OCI-M2 (cell line): ENCODE measurements at regions not wholly inside any gene's neighbourhood (a gene's known extent, or its start where the extent isn't known, plus 50 kb on each side); places are given as distances from the start of the nearest gene placed in this dataset.
"Not testable (repeated sequence)": the region's sequence is repeated elsewhere in the genome, so short reads cannot be mapped to it uniquely, and the experiment has no call there.

Experiments
- DNase-seq: peaks from one replicate; lab custom pipeline; 2025; ENCODE audit not compliant: unreplicated experiment; lab: John Stamatoyannopoulos, UW

GRCh38 chr11:64428693-64429092 lies 69.7 kb downstream of the RPS6KA4 start:
- no peak for DNase-seq

- DNase-seq, result no peak
These were observed 71.0 kb downstream of the RPS6KA4 start for GRCh38 chr11:64429970-64430369.

- no peak for DNase-seq
These were observed 71.7 kb downstream of the RPS6KA4 start for GRCh38 chr11:64430645-64431044.

- DNase-seq, result no peak
These were observed 77.0 kb downstream of the RPS6KA4 start for GRCh38 chr11:64436000-64436399.

GRCh38 chr11:64437426-64437825 lies 78.5 kb downstream of the RPS6KA4 start:
- DNase-seq, result no peak

- no peak for DNase-seq
These were observed 80.2 kb downstream of the RPS6KA4 start for GRCh38 chr11:64438986-64439771.

GRCh38 chr11:64439772-64440491 lies 81.0 kb downstream of the RPS6KA4 start:
- DNase-seq, result not testable (repeated sequence)

GRCh38 chr11:64441127-64441526 lies 82.2 kb downstream of the RPS6KA4 start:
- DNase-seq, result no peak

GRCh38 chr11:64443001-64443400 lies 84.0 kb downstream of the RPS6KA4 start:
- no peak for DNase-seq

GRCh38 chr11:64444838-64445441 lies 86.0 kb downstream of the RPS6KA4 start:
- DNase-seq, result no peak

GRCh38 chr11:64445651-64446050 lies 86.7 kb downstream of the RPS6KA4 start:
- no peak for DNase-seq

- DNase-seq, result peak; percentile 3
These were observed 89.1 kb downstream of the RPS6KA4 start for GRCh38 chr11:64447831-64448598.

- peak; percentile 27 for DNase-seq
These were observed 89.8 kb downstream of the RPS6KA4 start for GRCh38 chr11:64448599-64449380.

GRCh38 chr11:64449381-64450167 lies 90.6 kb downstream of the RPS6KA4 start:
- DNase-seq, result peak; percentile 7

- no peak for DNase-seq
These were observed 91.2 kb downstream of the RPS6KA4 start for GRCh38 chr11:64450168-64450560.

- no peak for DNase-seq
These were observed 92.9 kb downstream of the RPS6KA4 start for GRCh38 chr11:64451856-64452255.

- DNase-seq, result no peak
These were observed 94.5 kb downstream of the RPS6KA4 start for GRCh38 chr11:64453466-64453865.

- no peak for DNase-seq
These were observed 96.7 kb downstream of the RPS6KA4 start for GRCh38 chr11:64455456-64456261.
